ENCODE measurements at regions not wholly inside any gene's neighbourhood (a gene's known extent, or its start where the extent isn't known, plus 50 kb on each side); places are given as distances from the start of the nearest gene placed in this dataset.

- intact Hi-C loops (cut with DNase I), result no loop called here
- no peak overlapping the region for H3K27ac ChIP-seq
- H3K36me3 ChIP-seq, result no peaks in the 10 kb centered on the region
- no peak for ATAC-seq
- TF ChIP-seq CTCF (IDR thresholded peaks at IDR 0.05), result no peak
- H3K4me1 ChIP-seq, result peaks cover 0 to 4% (median 0%) of the 10 kb centered on the region in 9 donors
- DNase-seq, result no peak
- 62 to 72% methylated on average over 4 of the region's 4 CpGs for WGBS, 2 donors
- no peaks in the 10 kb centered on the region for H3K27me3 ChIP-seq
- H3K4me3 ChIP-seq, result no peak overlapping the region
- H3K9me3 ChIP-seq, result peaks cover 0 to 4% (median 0%) of the 10 kb centered on the region in 11 donors
Measured at GRCh38 chr14:28681681-28682080, 84.9 kb upstream of the FOXG1 start.

DNA sequence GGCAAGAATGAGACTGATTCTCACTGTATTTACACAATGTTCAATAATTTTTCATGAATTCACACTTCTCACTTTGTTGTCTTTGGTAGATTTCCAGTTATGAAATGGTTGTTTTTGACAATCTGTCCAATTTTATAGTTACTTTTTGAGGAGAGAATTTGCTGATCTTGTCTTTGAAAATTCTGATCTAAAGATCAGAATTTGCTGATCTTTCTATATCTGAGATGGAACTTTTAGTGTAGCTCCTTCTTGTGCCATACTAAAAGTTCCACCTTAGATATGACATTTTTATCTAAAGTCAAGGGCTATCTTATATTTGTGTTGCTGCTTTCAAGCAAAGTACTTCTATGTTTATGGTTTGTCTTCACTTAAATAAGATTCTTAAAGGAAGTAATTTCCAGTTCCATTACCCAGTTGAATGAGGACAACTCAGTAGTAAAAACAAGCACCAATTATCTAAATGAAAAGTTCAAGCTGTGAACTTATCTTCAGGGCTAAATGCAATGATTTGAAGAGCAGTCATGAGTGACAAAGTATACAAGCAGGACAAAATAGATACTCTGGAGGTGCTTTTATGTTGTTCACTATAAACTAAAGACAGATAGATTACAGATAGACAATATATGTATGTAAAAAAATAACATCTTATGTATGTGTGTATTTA, 76.4 kb upstream of the FOXG1 start:
- Histone ChIP-seq H3K4me1 (no peaks in the 10 kb centered on the region), H3K4me3 (no peak overlapping the region), H3K27me3 (no peaks in the 10 kb centered on the region), H3K9me3 (peaks cover 0 to 12% (median 0%) of the 10 kb centered on the region in 11 donors), H3K27ac (no peak overlapping the region), H3K36me3 (no peaks in the 10 kb centered on the region)
- ATAC-seq (no peak), DNase-seq (no peak)
- no peak for TF ChIP-seq CTCF (IDR thresholded peaks at IDR 0.05)
- intact Hi-C loops (cut with DNase I), result no loop called here

GRCh38 chr14:28695109-28695508, 71.5 kb upstream of the FOXG1 start:
- Histone ChIP-seq H3K36me3 (no peaks in the 10 kb centered on the region), H3K27ac (no peak overlapping the region), H3K4me1 (no peaks in the 10 kb centered on the region), H3K27me3 (no peaks in the 10 kb centered on the region), H3K9me3 (no peaks in the 10 kb centered on the region), H3K4me3 (no peak overlapping the region)
- no peak for DNase-seq
- intact Hi-C loops (cut with DNase I), result no loop called here
- no peak for TF ChIP-seq CTCF (IDR thresholded peaks at IDR 0.05)
- no peak for ATAC-seq

GRCh38 chr14:28701733-28702132, 64.9 kb upstream of the FOXG1 start:
- intact Hi-C loops (cut with DNase I), result no loop called here

More at GRCh38 chr14:28701733-28702132, 64.9 kb upstream of the FOXG1 start:
- Histone ChIP-seq H3K27me3 (no peaks in the 10 kb centered on the region), H3K9me3 (no peaks in the 10 kb centered on the region), H3K4me3 (no peak overlapping the region), H3K4me1 (no peaks in the 10 kb centered on the region), H3K27ac (no peak overlapping the region), H3K36me3 (no peaks in the 10 kb centered on the region)
- ATAC-seq (no peak), DNase-seq (no peak)
- 84 to 86% methylated on average over 2 of the region's 2 CpGs for WGBS, 2 donors
- TF ChIP-seq CTCF (IDR thresholded peaks at IDR 0.05), result no peak

Measured in heart right ventricle (tissue), 16 donors.